Epithelial cell of esophagus (primary cell): ENCODE measurements at regions not wholly inside any gene's neighbourhood (a gene's known extent, or its start where the extent isn't known, plus 50 kb on each side); places are given as distances from the start of the nearest gene placed in this dataset.
A peak's percentile ranks its signal among the peaks of the same experiment; 100 is the strongest.

ENCODE experiments used
- DNase-seq: peaks from one replicate; pipeline ENCODE4 v3.0.0; 2010; ENCODE audit warnings: low read depth
- H3K4me3 ChIP-seq: 2 replicates; pipeline ENCODE4 v1.5.1; 2011; ENCODE audit warnings: mild to moderate bottlenecking, low read length, control low read depth
- TF ChIP-seq, protein P1 (sequence below): IDR thresholded peaks from 2 replicates; pipeline ENCODE4 v1.5.1; 2011; ENCODE audit warnings: low read depth, mild to moderate bottlenecking, low read length, control low read depth, inconsistent platforms; ENCODE audit not compliant: insufficient read depth; ENCODE audit errors: missing control alignments

DNA sequence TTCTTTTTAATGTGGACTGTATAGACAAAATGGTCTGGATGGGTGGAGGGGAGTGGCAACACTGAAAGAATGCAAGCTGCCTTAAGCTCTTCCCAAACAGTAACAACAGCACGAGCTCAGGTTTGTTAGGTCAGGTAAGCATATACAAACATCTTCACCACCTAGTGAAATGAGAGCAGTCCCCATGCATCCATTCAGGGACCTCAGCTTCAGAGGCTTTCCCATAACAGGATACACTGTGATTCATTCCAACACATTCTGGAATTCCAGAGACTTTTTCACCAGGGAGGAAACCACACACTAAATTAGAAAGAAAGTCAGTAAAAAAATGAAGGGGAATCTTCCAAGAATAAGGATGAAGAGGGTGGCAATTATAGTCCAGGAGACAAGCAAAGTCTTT lies 50.4 kb upstream of the BZW1 start:
- no peak overlapping the region for H3K4me3 ChIP-seq
- TF ChIP-seq, protein P1, sequence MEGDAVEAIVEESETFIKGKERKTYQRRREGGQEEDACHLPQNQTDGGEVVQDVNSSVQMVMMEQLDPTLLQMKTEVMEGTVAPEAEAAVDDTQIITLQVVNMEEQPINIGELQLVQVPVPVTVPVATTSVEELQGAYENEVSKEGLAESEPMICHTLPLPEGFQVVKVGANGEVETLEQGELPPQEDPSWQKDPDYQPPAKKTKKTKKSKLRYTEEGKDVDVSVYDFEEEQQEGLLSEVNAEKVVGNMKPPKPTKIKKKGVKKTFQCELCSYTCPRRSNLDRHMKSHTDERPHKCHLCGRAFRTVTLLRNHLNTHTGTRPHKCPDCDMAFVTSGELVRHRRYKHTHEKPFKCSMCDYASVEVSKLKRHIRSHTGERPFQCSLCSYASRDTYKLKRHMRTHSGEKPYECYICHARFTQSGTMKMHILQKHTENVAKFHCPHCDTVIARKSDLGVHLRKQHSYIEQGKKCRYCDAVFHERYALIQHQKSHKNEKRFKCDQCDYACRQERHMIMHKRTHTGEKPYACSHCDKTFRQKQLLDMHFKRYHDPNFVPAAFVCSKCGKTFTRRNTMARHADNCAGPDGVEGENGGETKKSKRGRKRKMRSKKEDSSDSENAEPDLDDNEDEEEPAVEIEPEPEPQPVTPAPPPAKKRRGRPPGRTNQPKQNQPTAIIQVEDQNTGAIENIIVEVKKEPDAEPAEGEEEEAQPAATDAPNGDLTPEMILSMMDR = no peak
- peak; percentile 12 for DNase-seq
